K562 (cell line): ENCODE measurements at regions not wholly inside any gene's neighbourhood (a gene's known extent, or its start where the extent isn't known, plus 50 kb on each side); places are given as distances from the start of the nearest gene placed in this dataset.

Source experiments
- ATAC-seq: fragments of 200-7000 bp; cut with Tn5 transposase; 3 replicates; pipeline ENCODE4 v1.9.1; 2020; ENCODE audit warnings: moderate library complexity
- BruUV-seq: library from RNA; stranded (reverse); fragments of 400-500 nt; replicated peaks from 2 replicates; lab custom pipeline; 2021; lab: Mats Ljungman, UMichigan
- CTCF ChIA-PET: fragments of 300-600 bp; formaldehyde crosslinking; extraction: SDS; loops from one replicate; lab custom pipeline; 2021; ENCODE audit warnings: low intra/inter-chr PET ratio; lab: Yijun Ruan, JAX
- POLR2A ChIA-PET: fragments of 300-600, 350-650 bp; sonication (Branson Sonifier 250); formaldehyde crosslinking; extraction: SDS; loops from one replicate; lab custom pipeline; 2021; ENCODE audit warnings: antibody characterized with exemption, inconsistent platforms; lab: Yijun Ruan, JAX
- DNase-seq, 4 experiments: peaks; one replicate each; pipeline versions ENCODE4 v3.0.0 to v3.0.0-alpha.2; 2011 to 2018; ENCODE audit warnings: low spot score in 3 of 4, mixed read lengths in 3 of 4; ENCODE audit errors: extremely low read depth in 1 of 4
- FAIRE-seq: peaks from 2 replicates; lab custom pipeline; 2011; peaks lifted over from hg19 to GRCh38; lab: Jason Lieb, UNC
- H2AFZ ChIP-seq: 2 replicates; pipeline ENCODE4 v1.6.0; 2011; ENCODE audit warnings: low read depth, low read length, control low read depth, inconsistent platforms
- H3K27ac ChIP-seq: fragments of 200-600 bp; 3 replicates; pipeline ENCODE4 v1.8.0; 2011; ENCODE audit warnings: low read depth, mild to moderate bottlenecking, control low read depth, inconsistent platforms, low read length, moderate library complexity, mixed read lengths; ENCODE audit errors: extremely low read depth
- H3K27me3 ChIP-seq, 2 experiments: fragments of 300-600 bp in 1 of 2; 2 replicates in 1 of 2; 3 replicates in 1 of 2; pipeline versions ENCODE4 v1.6.0 to v1.8.0; 2011; ENCODE audit warnings: inconsistent platforms in 2 of 2, low read length in 2 of 2, mild to moderate bottlenecking in 1 of 2, mixed read lengths in 1 of 2, moderate library complexity in 1 of 2; ENCODE audit not compliant: control insufficient read depth in 2 of 2, insufficient read depth in 2 of 2
- H3K36me3 ChIP-seq: fragments of 300-600 bp; 3 replicates; pipeline ENCODE4 v1.8.0; 2011; ENCODE audit warnings: mild to moderate bottlenecking, low read length, inconsistent platforms; ENCODE audit not compliant: control insufficient read depth, insufficient read depth
- H3K4me1 ChIP-seq, 2 experiments: fragments of 200-600 bp in 1 of 2; replicated peaks in 1 of 2; 2 replicates in 1 of 2; 3 replicates in 1 of 2; pipeline versions ENCODE4 v1.5.1 to v1.8.0; 2011; ENCODE audit warnings: inconsistent platforms in 2 of 2, low read length in 2 of 2, mild to moderate bottlenecking in 1 of 2, mixed read lengths in 1 of 2, moderate library complexity in 1 of 2; ENCODE audit not compliant: control insufficient read depth in 2 of 2, insufficient read depth in 2 of 2
- H3K4me2 ChIP-seq: 2 replicates; pipeline ENCODE4 v1.6.1; 2011; ENCODE audit warnings: low read length, control low read depth, inconsistent platforms, mixed read lengths; ENCODE audit not compliant: insufficient read depth
- H3K4me3 ChIP-seq: fragments of 200-600 bp; sonication (generic), shearing (Covaris generic); 2 replicates; pipeline ENCODE4 v1.5.1; 2016; ENCODE audit warnings: control low read depth, inconsistent platforms
- H3K79me2 ChIP-seq: fragments of 200-600 bp; 3 replicates; pipeline ENCODE4 v1.8.0; 2011; ENCODE audit warnings: low read length, inconsistent platforms; ENCODE audit not compliant: control insufficient read depth, insufficient read depth
- H3K9ac ChIP-seq, 2 experiments: 2 replicates each; pipeline versions ENCODE4 v1.6.0 to v1.6.1; 2011; ENCODE audit warnings: low read depth in 2 of 2, low read length in 2 of 2, control low read depth in 1 of 2, inconsistent platforms in 1 of 2, mild to moderate bottlenecking in 1 of 2, mixed read lengths in 1 of 2; ENCODE audit not compliant: insufficient read depth in 1 of 2
- H3K9me1 ChIP-seq: one replicate; pipeline ENCODE4 v1.6.0; 2011; ENCODE audit warnings: inconsistent platforms, mild to moderate bottlenecking, low read length, moderate library complexity; ENCODE audit not compliant: control insufficient read depth, insufficient read depth
- H3K9me3 ChIP-seq: replicated peaks from 2 replicates; pipeline ENCODE4 v1.5.1; 2011; ENCODE audit warnings: low read depth, low read length, inconsistent platforms; ENCODE audit not compliant: control insufficient read depth, insufficient read depth
- H4K20me1 ChIP-seq: replicated peaks from 2 replicates; pipeline ENCODE4 v1.6.1; 2011; ENCODE audit warnings: low read length, inconsistent platforms, mixed read lengths; ENCODE audit not compliant: control insufficient read depth, insufficient read depth
- CC2D1A ChIP-seq: fragments of 450-650 bp; IDR thresholded peaks from 2 replicates; pipeline ENCODE4 v1.6.1; 2017; ENCODE audit warnings: mild to moderate bottlenecking
- E2F6 ChIP-seq, 2 experiments: IDR thresholded peaks; 2 replicates each; pipeline ENCODE4 v1.6.1; 2011; ENCODE audit warnings: borderline replicate concordance in 1 of 2, control low read depth in 1 of 2, low read depth in 1 of 2, low read length in 1 of 2, mild to moderate bottlenecking in 1 of 2, mixed read lengths in 1 of 2, moderate library complexity in 1 of 2; ENCODE audit not compliant: insufficient read depth in 1 of 2, insufficient read length in 1 of 2, poor library complexity in 1 of 2, severe bottlenecking in 1 of 2; ENCODE audit errors: extremely low read depth in 1 of 2
- HBP1 ChIP-seq: fragments of 450-650 bp; formaldehyde crosslinking; IDR thresholded peaks from 2 replicates; pipeline ENCODE4 v1.4.0; 2022; ENCODE audit warnings: missing genetic modification characterization
- HDGF ChIP-seq: fragments of 450-650 bp; IDR thresholded peaks from 2 replicates; pipeline ENCODE4 v1.6.1; 2016
- MED1 ChIP-seq: sonication (generic); formaldehyde crosslinking; IDR thresholded peaks from 2 replicates; pipeline ENCODE4 v1.8.1; 2023; ENCODE audit warnings: missing genetic modification reagents, borderline replicate concordance
- NFIX ChIP-seq: fragments of 250-450 bp; sonication (Bioruptor Pico); IDR thresholded peaks from 2 replicates; pipeline ENCODE4 v1.4.0; 2020; ENCODE audit warnings: low read depth, mild to moderate bottlenecking, moderate library complexity
- POLR3G ChIP-seq: IDR thresholded peaks from 2 replicates; pipeline ENCODE4 v1.6.1; 2011; ENCODE audit not compliant: insufficient read length, insufficient replicate concordance; ENCODE audit errors: extremely low read depth
- RB1 ChIP-seq: fragments of 450-650 bp; IDR thresholded peaks from 2 replicates; pipeline ENCODE4 v1.6.1; 2017; ENCODE audit warnings: low read depth, mild to moderate bottlenecking
- SAFB ChIP-seq: fragments of 200-400 bp; formaldehyde crosslinking; IDR thresholded peaks from 2 replicates; pipeline ENCODE4 v1.6.1; 2017; ENCODE audit warnings: low read depth, low read length, borderline replicate concordance
- SMARCE1 ChIP-seq: fragments of 450-650 bp; IDR thresholded peaks from 2 replicates; pipeline ENCODE4 v1.7.1; 2016; ENCODE audit warnings: mild to moderate bottlenecking
- SPI1 ChIP-seq: IDR thresholded peaks from 2 replicates; pipeline ENCODE4 v1.6.1; 2011; ENCODE audit warnings: low read depth, low read length, control low read depth, borderline replicate concordance
- YY1 ChIP-seq, 3 experiments: IDR thresholded peaks; 2 replicates each; pipeline ENCODE4 v1.6.1; 2011; ENCODE audit warnings: low read length in 2 of 3, mild to moderate bottlenecking in 2 of 3, moderate library complexity in 2 of 3, borderline replicate concordance in 1 of 3, control low read depth in 1 of 3, low read depth in 1 of 3; ENCODE audit not compliant: insufficient read depth in 3 of 3, insufficient replicate concordance in 2 of 3, control insufficient read depth in 1 of 3, insufficient read length in 1 of 3; ENCODE audit errors: extremely low read depth in 1 of 3
- ZEB2 ChIP-seq: fragments of 450-650 bp; IDR thresholded peaks from 2 replicates; pipeline ENCODE4 v1.6.1; 2016
- ZFP30 ChIP-seq: fragments of 250-450 bp; sonication (Bioruptor Pico); IDR thresholded peaks from 2 replicates; pipeline ENCODE4 v1.8.0; 2022; ENCODE audit warnings: moderate library complexity, mild to moderate bottlenecking, inconsistent platforms, borderline replicate concordance
- ZNF280A ChIP-seq: fragments of 450-650 bp; IDR thresholded peaks from 2 replicates; pipeline ENCODE4 v1.6.1; 2018; ENCODE audit warnings: mild to moderate bottlenecking, low read depth; ENCODE audit not compliant: partially characterized antibody
- ZNF431 ChIP-seq: sonication (generic); formaldehyde crosslinking; IDR thresholded peaks from 2 replicates; pipeline ENCODE4 v1.8.0; 2022; ENCODE audit warnings: mild to moderate bottlenecking, missing genetic modification reagents
- ZNF699 ChIP-seq: fragments of 250-450 bp; sonication (Bioruptor Pico); IDR thresholded peaks from 2 replicates; pipeline ENCODE4 v1.8.0; 2021; ENCODE audit warnings: mild to moderate bottlenecking, moderate library complexity; ENCODE audit not compliant: insufficient replicate concordance
- WGBS: fragments of 100-300 bp; shearing (Covaris generic); methylation state at CpG from one replicate; pipeline ENCODE4 v1.1.6; 2016; ENCODE audit warnings: low coverage, mixed read lengths; ENCODE audit not compliant: insufficient coverage; ENCODE audit errors: missing lambda C conversion rate; 5-methylcytosine and 5-hydroxymethylcytosine counted together
- in situ Hi-C: fragments of 300-500 bp; cut with MboI; formaldehyde crosslinking; loops from 4 replicates; pipeline ENCODE4 v1.15.0; 2018; ENCODE audit warnings: inconsistent platforms, mixed read lengths
- intact Hi-C: fragments of 100-400 bp; cut with micrococcal nuclease; formaldehyde crosslinking; loops from 2 replicates; pipeline ENCODE4 v1.14.2; 2022

- intact Hi-C loops: no loop called here
- ChIA-PET POLR2A (no interaction called here), CTCF (no interaction called here)
- ATAC-seq (no peak), DNase-seq (no peak), FAIRE-seq (no peak)
- in situ Hi-C loops: no loop called here
- Histone ChIP-seq H3K9ac (no peak overlapping the region), H3K79me2 (no peaks in the 10 kb centered on the region), H3K4me1 (no peaks in the 10 kb centered on the region), H3K27me3 (no peaks in the 10 kb centered on the region), H3K4me3 (no peak overlapping the region), H3K27ac (no peak overlapping the region), H4K20me1 (no peaks in the 10 kb centered on the region), H3K9me3 (no peaks in the 10 kb centered on the region), H2AFZ (no peak overlapping the region), H3K36me3 (no peaks in the 10 kb centered on the region), H3K9me1 (no peaks in the 10 kb centered on the region), H3K4me2 (no peak overlapping the region)
- WGBS: 0% methylated on average over 1 of the region's 1 CpG
- TF ChIP-seq SPI1 (no peak), SMARCE1 (no peak), ZEB2 (no peak), ZNF431 (CRISPR knock-in tag) (no peak), HBP1 (CRISPR knock-in tag) (no peak), E2F6 (IDR thresholded peaks at IDR 0.05; ENCODE audit: borderline replicate concordance in 1 of 2, extremely low read depth in 1 of 2, insufficient read depth in 1 of 2, insufficient read length in 1 of 2, low read depth in 1 of 2, low read length in 1 of 2, poor library complexity in 1 of 2, severe bottlenecking in 1 of 2) (no peak), ZNF280A (no peak), POLR3G (no peak), RB1 (no peak), HDGF (no peak), MED1 (CRISPR knock-in tag) (no peak), YY1 (IDR thresholded peaks at IDR 0.05; ENCODE audit: borderline replicate concordance in 1 of 3, control insufficient read depth in 1 of 3, extremely low read depth in 1 of 3, insufficient read depth in 3 of 3, insufficient read length in 1 of 3, insufficient replicate concordance in 2 of 3, low read depth in 1 of 3, low read length in 2 of 3) (no peak), ZFP30 (CRISPR knock-in tag) (no peak), SAFB (no peak), NFIX (CRISPR knock-in tag) (no peak), CC2D1A (no peak), ZNF699 (CRISPR knock-in tag) (no peak)
- no TSS peak for BruUV-seq
These were observed 225.3 kb downstream of the SPRY2 start for GRCh38 chr13:80115616-80116015.
